GM12878 (cell line): ENCODE measurements at regions not wholly inside any gene's neighbourhood (a gene's known extent, or its start where the extent isn't known, plus 50 kb on each side); places are given as distances from the start of the nearest gene placed in this dataset.

ENCODE experiments used
- ATAC-seq: fragments of 200-7000 bp; cut with Tn5 transposase; 3 replicates; pipeline ENCODE4 v1.9.1; 2020; ENCODE audit warnings: mild to moderate bottlenecking, moderate library complexity
- BruUV-seq: library from RNA; stranded (reverse); fragments of 400-500 nt; replicated peaks from 2 replicates; lab custom pipeline; 2021; lab: Mats Ljungman, UMichigan
- CTCF ChIA-PET: fragments of 300-600 bp; sonication (Branson Sonifier 250); formaldehyde crosslinking; extraction: SDS; loops from one replicate; lab custom pipeline; 2021; ENCODE audit warnings: inconsistent platforms; lab: Yijun Ruan, JAX
- POLR2A ChIA-PET: fragments of 350-600 bp; formaldehyde crosslinking; extraction: SDS; loops from one replicate; lab custom pipeline; 2021; ENCODE audit warnings: inconsistent platforms; lab: Charles Lee
- RAD21 ChIA-PET: fragments of 300-600 bp; sonication (Branson Sonifier 250); formaldehyde crosslinking; loops from one replicate; lab custom pipeline; 2023; ENCODE audit warnings: antibody characterized with exemption; ENCODE audit not compliant: unreplicated experiment; lab: Charles Lee
- SMC1A ChIA-PET: fragments of 300-600 bp; sonication (Branson Sonifier 250); formaldehyde crosslinking; loops from one replicate; lab custom pipeline; 2023; ENCODE audit not compliant: unreplicated experiment, uncharacterized antibody; lab: Charles Lee
- DNase-seq: peaks from one replicate; pipeline ENCODE4 v3.0.0-alpha.2; 2011; ENCODE audit warnings: low read depth, low spot score
- FAIRE-seq: peaks from 3 replicates; lab custom pipeline; 2011; peaks lifted over from hg19 to GRCh38; lab: Jason Lieb, UNC
- H2AFZ ChIP-seq: 2 replicates; pipeline ENCODE4 v1.6.0; 2011; ENCODE audit warnings: low read depth, low read length, control low read depth; ENCODE audit not compliant: control insufficient read depth
- H3K27ac ChIP-seq: 2 replicates; pipeline ENCODE4 v1.5.1; 2011; ENCODE audit warnings: control low read depth; ENCODE audit not compliant: control insufficient read depth, insufficient read depth
- H3K27me3 ChIP-seq, 2 experiments: replicated peaks in 1 of 2; 2 replicates each; pipeline versions ENCODE4 v1.6.0 to v1.6.1; 2011; ENCODE audit warnings: low read length in 1 of 2; ENCODE audit not compliant: control insufficient read depth in 2 of 2, insufficient read depth in 2 of 2
- H3K36me3 ChIP-seq, 2 experiments: 2 replicates each; pipeline ENCODE4 v1.5.1; 2011; ENCODE audit warnings: low read length in 1 of 2; ENCODE audit not compliant: control insufficient read depth in 2 of 2, insufficient read depth in 2 of 2
- H3K4me1 ChIP-seq: 2 replicates; pipeline ENCODE4 v1.6.1; 2011; ENCODE audit warnings: mild to moderate bottlenecking, low read length, moderate library complexity, mixed read lengths; ENCODE audit not compliant: control insufficient read depth, insufficient read depth
- H3K4me2 ChIP-seq: 2 replicates; pipeline ENCODE4 v1.6.0; 2011; ENCODE audit warnings: control low read depth; ENCODE audit not compliant: control insufficient read depth, insufficient read depth
- H3K4me3 ChIP-seq: fragments of 200-600 bp; sonication (generic); 2 replicates; pipeline ENCODE4 v1.5.1; 2016
- H3K79me2 ChIP-seq: 2 replicates; pipeline ENCODE4 v1.6.0; 2011; ENCODE audit warnings: low read length; ENCODE audit not compliant: control insufficient read depth, insufficient read depth
- H3K9ac ChIP-seq: 2 replicates; pipeline ENCODE4 v1.8.0; 2011; ENCODE audit warnings: low read length, control low read depth, mixed read lengths; ENCODE audit not compliant: control insufficient read depth, insufficient read depth
- H3K9me3 ChIP-seq: replicated peaks from 3 replicates; pipeline ENCODE4 v1.5.1; 2011; ENCODE audit warnings: mild to moderate bottlenecking, low read length; ENCODE audit not compliant: control insufficient read depth, insufficient read depth
- H4K20me1 ChIP-seq: 2 replicates; pipeline ENCODE4 v1.6.0; 2011; ENCODE audit not compliant: control insufficient read depth, insufficient read depth
- CEBPB ChIP-seq, 2 experiments: fragments of 150-350 bp in 1 of 2; IDR thresholded peaks; 2 replicates each; pipeline ENCODE4 v1.6.1; 2012 to 2014; ENCODE audit warnings: low read depth in 2 of 2, low read length in 2 of 2, borderline replicate concordance in 1 of 2, inconsistent platforms in 1 of 2
- CHD1 ChIP-seq: IDR thresholded peaks from 2 replicates; pipeline ENCODE4 v1.6.1; 2012; ENCODE audit warnings: low read depth, low read length, improper control_type of control experiment
- E2F4 ChIP-seq: IDR thresholded peaks from 2 replicates; pipeline ENCODE4 v1.6.1; 2012; ENCODE audit warnings: low read depth, low read length, improper control_type of control experiment
- ELK1 ChIP-seq: IDR thresholded peaks from 2 replicates; pipeline ENCODE4 v1.6.1; 2012; ENCODE audit warnings: low read depth, low read length, improper control_type of control experiment
- ESRRA ChIP-seq: IDR thresholded peaks from 2 replicates; pipeline ENCODE4 v1.6.1; 2012; ENCODE audit warnings: mild to moderate bottlenecking, low read length, improper control_type of control experiment
- ETV6 ChIP-seq, 2 experiments: fragments of 450-650 bp in 1 of 2; IDR thresholded peaks in 1 of 2; conservative IDR thresholded peaks in 1 of 2; 2 replicates each; pipeline ENCODE4 v1.6.1; 2014; ENCODE audit warnings: antibody characterized with exemption in 1 of 2, borderline replicate concordance in 1 of 2, low read depth in 1 of 2, mild to moderate bottlenecking in 1 of 2, moderate library complexity in 1 of 2
- IRF4 ChIP-seq: IDR thresholded peaks from 2 replicates; pipeline ENCODE4 v1.6.1; 2011; ENCODE audit warnings: low read depth, low read length
- MEF2B ChIP-seq: fragments of 450-650 bp; IDR thresholded peaks from 2 replicates; pipeline ENCODE4 v1.6.1; 2018; ENCODE audit warnings: mild to moderate bottlenecking, moderate library complexity; ENCODE audit not compliant: partially characterized antibody, poor library complexity, severe bottlenecking
- REST ChIP-seq: IDR thresholded peaks from 2 replicates; pipeline ENCODE4 v1.6.1; 2012; ENCODE audit warnings: mild to moderate bottlenecking, low read depth, low read length
- SIN3A ChIP-seq: IDR thresholded peaks from 2 replicates; pipeline ENCODE4 v1.6.1; 2012; ENCODE audit warnings: low read depth, low read length, improper control_type of control experiment
- SIX5 ChIP-seq: IDR thresholded peaks from 2 replicates; pipeline ENCODE4 v1.6.1; 2011; ENCODE audit warnings: mild to moderate bottlenecking, low read depth, low read length, moderate library complexity; ENCODE audit not compliant: severe bottlenecking
- YBX1 ChIP-seq: fragments of 450-650 bp; IDR thresholded peaks from 2 replicates; pipeline ENCODE4 v1.6.1; 2016; ENCODE audit warnings: antibody characterized with exemption
- WGBS: methylation state at CpG from one replicate; pipeline ENCODE4 v1.1.6; 2016; ENCODE audit warnings: low lambda C conversion rate; ENCODE audit not compliant: insufficient replicate concordance, insufficient coverage; ENCODE audit errors: missing lambda C conversion rate; 5-methylcytosine and 5-hydroxymethylcytosine counted together
- in situ Hi-C: fragments of 300-500 bp; cut with MboI; formaldehyde crosslinking; loops from 9 replicates; pipeline ENCODE4 v1.14.3; 2018; ENCODE audit warnings: mixed read lengths
- intact Hi-C: fragments of 100-400 bp; cut with micrococcal nuclease; formaldehyde crosslinking; loops from one replicate; pipeline ENCODE4 v1.14.2; 2022; ENCODE audit not compliant: unreplicated experiment

DNA sequence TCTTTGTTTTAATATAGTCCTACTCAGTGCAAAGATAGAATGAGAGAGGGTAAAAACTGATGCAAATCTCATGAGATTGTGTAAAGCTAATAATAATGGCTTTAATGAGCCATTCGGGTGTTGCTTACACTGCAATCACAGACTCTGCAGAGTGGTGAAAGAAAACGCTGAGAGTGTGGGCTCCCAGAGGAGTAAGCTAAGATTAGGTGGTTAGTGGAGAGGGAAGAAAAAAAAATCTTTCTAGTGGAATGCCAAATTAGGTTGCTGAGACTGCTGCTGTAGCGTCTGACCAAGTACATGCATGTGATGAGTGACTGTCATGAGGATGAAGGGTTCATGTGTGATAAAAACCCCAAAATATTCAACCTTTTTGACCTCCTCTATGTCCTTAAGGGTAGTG, 645.9 kb upstream of the ADGRL4 start:
- no peak for DNase-seq
- H3K79me2 ChIP-seq = no peaks in the 10 kb centered on the region
- no peaks in the 10 kb centered on the region for H3K36me3 ChIP-seq
- H4K20me1 ChIP-seq = no peaks in the 10 kb centered on the region
- no peak overlapping the region for H2AFZ ChIP-seq
- no peak overlapping the region for H3K4me3 ChIP-seq
- ATAC-seq = no peak
- RAD21 ChIA-PET = no interaction called here
- H3K27ac ChIP-seq = no peak overlapping the region
- no peak for FAIRE-seq
- H3K27me3 ChIP-seq = no peaks in the 10 kb centered on the region
- no peaks in the 10 kb centered on the region for H3K4me1 ChIP-seq
- no peaks in the 10 kb centered on the region for H3K9me3 ChIP-seq
- no TSS peak for BruUV-seq
- no peak overlapping the region for H3K4me2 ChIP-seq
- TF ChIP-seq MEF2B (no peak), ELK1 (no peak), IRF4 (no peak), SIN3A (no peak), ESRRA (no peak), YBX1 (no peak), CHD1 (no peak), ETV6 (conservative IDR thresholded peaks at IDR 0.05 in 1 of 2, IDR thresholded peaks at IDR 0.05 in 1 of 2; ENCODE audit: borderline replicate concordance in 1 of 2, low read depth in 1 of 2) (no peak), REST (no peak), CEBPB (IDR thresholded peaks at IDR 0.05; ENCODE audit: borderline replicate concordance in 1 of 2, low read depth in 2 of 2, low read length in 2 of 2) (no peak), E2F4 (no peak), SIX5 (no peak)
- POLR2A ChIA-PET = no interaction called here
- in situ Hi-C loops (no loop called here), intact Hi-C loops (no loop called here)
- SMC1A ChIA-PET = interaction anchor here (1.0 kb wide), 1 partner anchor 8 kb away, joined by 3 read pairs; no protein-coding TSS in a partner anchor
- CTCF ChIA-PET = no interaction called here
- H3K9ac ChIP-seq = no peak overlapping the region
- 8% methylated on average over 3 of the region's 3 CpGs for WGBS
